GM13976 (cell line): ENCODE measurements at regions not wholly inside any gene's neighbourhood (a gene's known extent, or its start where the extent isn't known, plus 50 kb on each side); places are given as distances from the start of the nearest gene placed in this dataset.

Source experiments
- DNase-seq: peaks from one replicate; pipeline ENCODE4 v3.0.0; 2012; ENCODE audit warnings: low spot score
- CTCF ChIP-seq: IDR thresholded peaks from 2 replicates; pipeline ENCODE4 v1.5.1; 2012; ENCODE audit warnings: borderline replicate concordance, mild to moderate bottlenecking; ENCODE audit not compliant: insufficient read depth; ENCODE audit errors: extremely low read depth, missing control alignments, control extremely low read depth
- in situ Hi-C: fragments of 300-500 bp; cut with MboI; formaldehyde crosslinking; loops from one replicate; pipeline ENCODE4 v1.12.0; 2022; ENCODE audit warnings: low sequenced_read_pairs, mixed read lengths, inconsistent platforms; ENCODE audit not compliant: unreplicated experiment

GRCh38 chr3:104474011-104474410 lies 892.7 kb upstream of the ALCAM start:
- TF ChIP-seq CTCF: no peak

GRCh38 chr3:104503022-104503421 lies 863.7 kb upstream of the ALCAM start:
- no peak for DNase-seq
- TF ChIP-seq CTCF: no peak
- in situ Hi-C loops: no loop called here

More at GRCh38 chr3:104474011-104474410, 892.7 kb upstream of the ALCAM start:
- in situ Hi-C loops: no loop called here
- DNase-seq: no peak

- in situ Hi-C loops: no loop called here
- no peak for DNase-seq
- TF ChIP-seq CTCF: no peak
Observed at GRCh38 chr3:104510131-104510849, 856.4 kb upstream of the ALCAM start.

GRCh38 chr3:104514371-104514770 lies 852.3 kb upstream of the ALCAM start:
- TF ChIP-seq CTCF: no peak
- DNase-seq: no peak
- in situ Hi-C loops: no loop called here

GRCh38 chr3:104514776-104515175 lies 851.9 kb upstream of the ALCAM start:
- in situ Hi-C loops: no loop called here
- DNase-seq: no peak
- no peak for TF ChIP-seq CTCF

GRCh38 chr3:104519068-104519467 lies 847.6 kb upstream of the ALCAM start:
- TF ChIP-seq CTCF: no peak
- DNase-seq: no peak
- in situ Hi-C loops: no loop called here

- TF ChIP-seq CTCF: no peak
- no peak for DNase-seq
- in situ Hi-C loops: no loop called here
Observed at GRCh38 chr3:104519468-104520227, 847.1 kb upstream of the ALCAM start.
